IMR-90 (cell line): ENCODE measurements at regions not wholly inside any gene's neighbourhood (a gene's known extent, or its start where the extent isn't known, plus 50 kb on each side); places are given as distances from the start of the nearest gene placed in this dataset.

Source experiments
- ATAC-seq: fragments of 200-7000 bp; cut with Tn5 transposase; 2 replicates; pipeline ENCODE4 v1.9.1; 2020; ENCODE audit warnings: low read depth, mild to moderate bottlenecking, moderate library complexity
- BruUV-seq: library from RNA; stranded (reverse); fragments of 400-500 nt; replicated peaks from 2 replicates; lab custom pipeline; 2021; lab: Mats Ljungman, UMichigan
- CTCF ChIA-PET: fragments of 300-600 bp; formaldehyde crosslinking; extraction: SDS; loops from one replicate; lab custom pipeline; 2021; ENCODE audit warnings: antibody characterized with exemption; lab: Yijun Ruan, JAX
- POLR2A ChIA-PET: fragments of 300-600 bp; sonication (Branson Sonifier 250); formaldehyde crosslinking; loops from one replicate; lab custom pipeline; 2022; ENCODE audit warnings: antibody characterized with exemption; ENCODE audit not compliant: unreplicated experiment; lab: Charles Lee
- DNase-seq: peaks from one replicate; pipeline ENCODE4 v3.0.0; 2013
- H2AFZ ChIP-seq: replicated peaks from 2 replicates; pipeline ENCODE3; 2013; ENCODE audit warnings: low read length, mild to moderate bottlenecking; ENCODE audit not compliant: poor library complexity
- H2AK5ac ChIP-seq: 2 replicates; pipeline ENCODE4 v1.6.1; 2013; ENCODE audit warnings: low read depth, low read length, inconsistent platforms
- H2AK9ac ChIP-seq: replicated peaks from 2 replicates; pipeline ENCODE3; 2013; ENCODE audit warnings: mild to moderate bottlenecking, low read depth, low read length, moderate library complexity; ENCODE audit not compliant: poor library complexity
- H2BK120ac ChIP-seq: 2 replicates; pipeline ENCODE4 v1.6.1; 2013; ENCODE audit warnings: low read depth, low read length, inconsistent platforms
- H2BK15ac ChIP-seq: 3 replicates; pipeline ENCODE4 v1.6.1; 2013; ENCODE audit warnings: low read depth, low read length, inconsistent platforms
- H2BK20ac ChIP-seq: 2 replicates; pipeline ENCODE4 v1.6.1; 2013; ENCODE audit warnings: low read depth, mild to moderate bottlenecking, inconsistent platforms, low read length, moderate library complexity
- H2BK5ac ChIP-seq: 2 replicates; pipeline ENCODE4 v1.6.1; 2013; ENCODE audit warnings: mild to moderate bottlenecking, low read depth, low read length, inconsistent platforms; ENCODE audit not compliant: poor library complexity, severe bottlenecking
- H3K14ac ChIP-seq: replicated peaks from 2 replicates; pipeline ENCODE4 v1.6.1; 2013; ENCODE audit warnings: low read depth, low read length, inconsistent platforms
- H3K18ac ChIP-seq: 2 replicates; pipeline ENCODE4 v1.6.1; 2013; ENCODE audit warnings: low read depth, low read length, control low read depth
- H3K23ac ChIP-seq: 2 replicates; pipeline ENCODE4 v1.6.1; 2013; ENCODE audit warnings: low read depth, low read length, inconsistent platforms
- H3K27ac ChIP-seq: 2 replicates; pipeline ENCODE4 v1.5.1; 2013; ENCODE audit warnings: mild to moderate bottlenecking, control low read depth, low read length; ENCODE audit not compliant: insufficient read depth
- H3K27me3 ChIP-seq: 2 replicates; pipeline ENCODE4 v1.6.1; 2013; ENCODE audit warnings: low read length; ENCODE audit not compliant: control insufficient read depth, insufficient read depth
- H3K36me3 ChIP-seq: 2 replicates; pipeline ENCODE4 v1.6.1; 2013; ENCODE audit warnings: low read length, mixed read lengths; ENCODE audit not compliant: control insufficient read depth, insufficient read depth
- H3K4ac ChIP-seq: 2 replicates; pipeline ENCODE4 v1.6.1; 2013; ENCODE audit warnings: low read depth, low read length, inconsistent platforms
- H3K4me1 ChIP-seq: 2 replicates; pipeline ENCODE4 v1.6.1; 2013; ENCODE audit warnings: low read length, mixed read lengths; ENCODE audit not compliant: control insufficient read depth, insufficient read depth
- H3K4me2 ChIP-seq: 2 replicates; pipeline ENCODE4 v1.6.1; 2013; ENCODE audit warnings: low read depth, mild to moderate bottlenecking, control low read depth, low read length, moderate library complexity
- H3K4me3 ChIP-seq: 2 replicates; pipeline ENCODE4 v1.5.1; 2013; ENCODE audit warnings: low read depth, mild to moderate bottlenecking, control low read depth, low read length, moderate library complexity; ENCODE audit not compliant: insufficient read depth
- H3K56ac ChIP-seq: 2 replicates; pipeline ENCODE4 v1.6.1; 2013; ENCODE audit warnings: low read length, inconsistent platforms; ENCODE audit not compliant: insufficient read depth; ENCODE audit errors: extremely low read depth
- H3K79me1 ChIP-seq, 2 experiments: 2 replicates each; pipeline ENCODE4 v1.6.1; 2013; ENCODE audit warnings: low read length in 2 of 2, inconsistent platforms in 1 of 2, low read depth in 1 of 2
- H3K9ac ChIP-seq: 2 replicates; pipeline ENCODE4 v1.6.1; 2013; ENCODE audit warnings: low read depth, low read length, control low read depth
- H3K9me1 ChIP-seq: 2 replicates; pipeline ENCODE4 v1.6.1; 2013; ENCODE audit warnings: low read length, inconsistent platforms; ENCODE audit not compliant: insufficient read depth
- H3K9me3 ChIP-seq: 2 replicates; pipeline ENCODE4 v1.6.1; 2013; ENCODE audit warnings: low read length; ENCODE audit not compliant: control insufficient read depth, insufficient read depth
- H4K20me1 ChIP-seq: 2 replicates; pipeline ENCODE4 v1.6.1; 2013; ENCODE audit warnings: low read length, inconsistent platforms; ENCODE audit not compliant: insufficient read depth
- H4K5ac ChIP-seq: 2 replicates; pipeline ENCODE4 v1.6.1; 2013; ENCODE audit warnings: mild to moderate bottlenecking, low read depth, low read length, control low read depth
- H4K8ac ChIP-seq, 2 experiments: 2 replicates each; pipeline ENCODE4 v1.6.1; 2013; ENCODE audit warnings: low read depth in 2 of 2, low read length in 2 of 2, control low read depth in 1 of 2, inconsistent platforms in 1 of 2
- H4K91ac ChIP-seq: 2 replicates; pipeline ENCODE4 v1.6.1; 2013; ENCODE audit warnings: low read depth, low read length, inconsistent platforms; ENCODE audit not compliant: insufficient read depth
- BHLHE40 ChIP-seq: fragments of 150-350 bp; IDR thresholded peaks from 2 replicates; pipeline ENCODE4 v1.6.1; 2016; ENCODE audit warnings: mild to moderate bottlenecking, low read depth, low read length
- CEBPB ChIP-seq: IDR thresholded peaks from 2 replicates; pipeline ENCODE4 v1.6.1; 2012; ENCODE audit warnings: low read depth, low read length, improper control_type of control experiment
- CHD1 ChIP-seq: IDR thresholded peaks from 2 replicates; pipeline ENCODE4 v1.6.1; 2012; ENCODE audit warnings: low read depth, low read length, improper control_type of control experiment
- CTCF ChIP-seq: conservative IDR thresholded peaks from 2 replicates; pipeline ENCODE4 v1.5.1; 2012; ENCODE audit warnings: mild to moderate bottlenecking, low read depth, low read length, improper control_type of control experiment
- FOS ChIP-seq: fragments of 150-350 bp; IDR thresholded peaks from 2 replicates; pipeline ENCODE4 v1.6.1; 2016; ENCODE audit warnings: low read depth, low read length
- MAFK ChIP-seq: IDR thresholded peaks from 2 replicates; pipeline ENCODE4 v1.6.1; 2012; ENCODE audit warnings: low read depth, low read length, improper control_type of control experiment
- MAZ ChIP-seq: IDR thresholded peaks from 2 replicates; pipeline ENCODE4 v1.6.1; 2012; ENCODE audit warnings: low read depth, mild to moderate bottlenecking, low read length, improper control_type of control experiment, moderate library complexity, borderline replicate concordance
- MXI1 ChIP-seq: IDR thresholded peaks from 2 replicates; pipeline ENCODE4 v1.6.1; 2012; ENCODE audit warnings: low read depth, mild to moderate bottlenecking, low read length, moderate library complexity, borderline replicate concordance
- NFE2L2 ChIP-seq: fragments of 150-350 bp; IDR thresholded peaks from 2 replicates; pipeline ENCODE4 v1.6.1; 2016; ENCODE audit warnings: low read depth, mild to moderate bottlenecking, low read length
- POLR2A ChIP-seq: IDR thresholded peaks from 2 replicates; pipeline ENCODE4 v1.6.1; 2012; ENCODE audit warnings: mild to moderate bottlenecking, low read depth, low read length
- RAD21 ChIP-seq: IDR thresholded peaks from 2 replicates; pipeline ENCODE4 v1.6.1; 2012; ENCODE audit warnings: low read length, improper control_type of control experiment
- RCOR1 ChIP-seq: IDR thresholded peaks from 2 replicates; pipeline ENCODE4 v1.6.1; 2012; ENCODE audit warnings: mild to moderate bottlenecking, low read length, improper control_type of control experiment; ENCODE audit not compliant: insufficient replicate concordance
- SMC3 ChIP-seq: fragments of 150-350 bp; IDR thresholded peaks from 2 replicates; pipeline ENCODE4 v1.6.1; 2016; ENCODE audit warnings: low read depth, mild to moderate bottlenecking, antibody characterized with exemption, low read length, moderate library complexity
- USF2 ChIP-seq: fragments of 150-350 bp; IDR thresholded peaks from 2 replicates; pipeline ENCODE4 v1.6.1; 2017; ENCODE audit warnings: mild to moderate bottlenecking, antibody characterized with exemption, low read length, low read depth
- WGBS, 2 experiments: methylation state at CpG; one replicate each; pipeline versions ENCODE4 v1.1.5 to v1.1.7; 2013; ENCODE audit warnings: missing lambda C conversion rate in 2 of 2; ENCODE audit not compliant: insufficient read length in 1 of 2; ENCODE audit errors: extremely low coverage in 2 of 2; 5-methylcytosine and 5-hydroxymethylcytosine counted together
- dilution Hi-C: fragments of 300-500 bp; cut with HindIII; formaldehyde crosslinking; loops from one replicate; pipeline ENCODE4 v1.14.3; 2018; ENCODE audit warnings: low sequenced_read_pairs; ENCODE audit not compliant: unreplicated experiment
- in situ Hi-C: fragments of 300-500 bp; cut with MboI; formaldehyde crosslinking; loops from 3 replicates; pipeline ENCODE4 v1.14.3; 2019; ENCODE audit warnings: low sequenced_read_pairs, inconsistent platforms, mixed read lengths
- intact Hi-C: fragments of 100-400 bp; cut with micrococcal nuclease; formaldehyde crosslinking; loops from 2 replicates; pipeline ENCODE4 v1.10.0; 2022
- TF ChIP-seq, protein P1 (sequence below): fragments of 150-350 bp; IDR thresholded peaks from 2 replicates; pipeline ENCODE4 v1.6.1; 2016; ENCODE audit warnings: low read depth, mild to moderate bottlenecking, low read length, moderate library complexity, borderline replicate concordance

DNA sequence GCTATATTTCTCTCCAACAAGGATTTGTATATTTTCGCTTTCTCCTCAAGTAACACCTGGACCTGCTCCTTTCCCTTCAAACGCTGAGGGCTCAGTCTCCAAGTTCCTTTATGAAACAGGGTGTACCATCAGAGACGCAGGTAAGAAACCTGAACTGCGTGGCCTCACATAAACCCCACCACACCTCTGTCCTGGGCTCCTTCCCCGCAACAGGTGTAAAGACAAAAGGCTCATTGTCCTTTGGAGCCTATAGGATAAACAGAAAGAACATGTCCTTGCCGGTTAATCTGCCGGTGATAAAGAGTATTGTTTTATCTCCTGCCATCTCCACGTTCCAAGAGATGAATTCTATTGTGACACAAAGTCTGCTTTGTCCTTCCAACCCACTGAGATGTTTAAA is 111.8 kb upstream of the ADAMTS9 start:
- POLR2A ChIA-PET, result no interaction called here
- CTCF ChIA-PET, result no interaction called here
- Histone ChIP-seq H4K20me1 (no peaks in the 10 kb centered on the region), H3K14ac (no peak overlapping the region), H3K9me3 (no peaks in the 10 kb centered on the region), H3K18ac (no peak overlapping the region), H3K36me3 (0 out of 2 replicates have a peak, but pooled peaks cover 6% of the 10 kb centered on the region), H3K27ac (no peak overlapping the region), H3K27me3 (no peaks in the 10 kb centered on the region), H4K5ac (no peak overlapping the region), H3K9me1 (0 out of 2 replicates have a peak, but pooled peaks cover 3% of the 10 kb centered on the region), H4K91ac (no peak overlapping the region), H2BK120ac (no peak overlapping the region), H3K4me3 (no peak overlapping the region), H2BK20ac (no peak overlapping the region), H2AK5ac (no peak overlapping the region), H3K4me1 (peaks cover 3% of the 10 kb centered on the region), H4K8ac (no peak overlapping the region), H3K56ac (no peak overlapping the region), H3K4me2 (no peak overlapping the region), H3K79me1 (no peaks in the 10 kb centered on the region), H2AK9ac (no peak overlapping the region), H2BK5ac (no peak overlapping the region), H3K23ac (no peak overlapping the region), H2AFZ (no peak overlapping the region), H3K4ac (no peak overlapping the region), H3K9ac (no peak overlapping the region), H2BK15ac (no peak overlapping the region)
- intact Hi-C loops (no loop called here), dilution Hi-C loops (no loop called here), in situ Hi-C loops (no loop called here)
- no CpG with 5 or more reads among the region's 8 CpGs for WGBS, 2 experiments
- ATAC-seq (no peak), DNase-seq (no peak)
- BruUV-seq, result no TSS peak
- TF ChIP-seq FOS, result no peak
- TF ChIP-seq CHD1, result no peak
- no peak for TF ChIP-seq CEBPB
- no peak for TF ChIP-seq USF2
- TF ChIP-seq NFE2L2, result no peak
- no peak for TF ChIP-seq MAFK
- no peak for TF ChIP-seq RCOR1
- TF ChIP-seq SMC3, result no peak
- TF ChIP-seq MAZ, result no peak
- no peak for TF ChIP-seq RAD21
- TF ChIP-seq CTCF, result no peak
- TF ChIP-seq POLR2A, result no peak
- TF ChIP-seq, protein P1, sequence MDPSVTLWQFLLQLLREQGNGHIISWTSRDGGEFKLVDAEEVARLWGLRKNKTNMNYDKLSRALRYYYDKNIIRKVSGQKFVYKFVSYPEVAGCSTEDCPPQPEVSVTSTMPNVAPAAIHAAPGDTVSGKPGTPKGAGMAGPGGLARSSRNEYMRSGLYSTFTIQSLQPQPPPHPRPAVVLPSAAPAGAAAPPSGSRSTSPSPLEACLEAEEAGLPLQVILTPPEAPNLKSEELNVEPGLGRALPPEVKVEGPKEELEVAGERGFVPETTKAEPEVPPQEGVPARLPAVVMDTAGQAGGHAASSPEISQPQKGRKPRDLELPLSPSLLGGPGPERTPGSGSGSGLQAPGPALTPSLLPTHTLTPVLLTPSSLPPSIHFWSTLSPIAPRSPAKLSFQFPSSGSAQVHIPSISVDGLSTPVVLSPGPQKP, result no peak
- no peak for TF ChIP-seq BHLHE40
- no peak for TF ChIP-seq MXI1
